ENCODE measurements at regions not wholly inside any gene's neighbourhood (a gene's known extent, or its start where the extent isn't known, plus 50 kb on each side); places are given as distances from the start of the nearest gene placed in this dataset.

GRCh38 chr2:239588451-239589269 lies 187.8 kb upstream of the HDAC4 start:
- DNase-seq (ENCODE audit: low read depth, low spot score): no peak
- in situ Hi-C loops (cut with HindIII; ENCODE audit: low pct_unique_long_range_greater_than_20kb, low sequenced_read_pairs): no loop called here

DNA sequence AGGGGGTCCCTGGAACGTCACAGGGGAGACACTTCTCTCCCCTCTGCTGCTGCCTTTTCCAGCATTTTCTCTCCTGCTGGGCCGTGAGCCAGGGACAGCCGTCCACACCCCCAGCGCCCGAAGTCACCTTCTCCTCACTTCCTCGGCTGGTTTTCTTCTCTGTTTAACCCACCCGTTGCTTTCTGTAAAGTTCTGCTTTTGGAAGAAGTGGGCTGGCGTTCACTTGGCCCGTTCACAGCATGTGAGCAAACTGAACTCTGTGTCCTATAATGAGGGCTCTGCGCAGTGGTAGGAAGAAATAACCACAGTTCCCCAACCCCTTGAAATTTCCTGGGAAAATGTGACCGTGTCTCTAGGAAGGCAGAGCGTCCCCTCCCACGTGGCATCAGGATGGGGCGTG lies 187.0 kb upstream of the HDAC4 start:
- no peak for DNase-seq (ENCODE audit: low read depth, low spot score)
- in situ Hi-C loops (cut with HindIII; ENCODE audit: low pct_unique_long_range_greater_than_20kb, low sequenced_read_pairs): no loop called here

GRCh38 chr2:239587311-239587731 lies 186.5 kb upstream of the HDAC4 start:
- in situ Hi-C loops (cut with HindIII; ENCODE audit: low pct_unique_long_range_greater_than_20kb, low sequenced_read_pairs): no loop called here
- no peak for DNase-seq (ENCODE audit: low read depth, low spot score)

DNA sequence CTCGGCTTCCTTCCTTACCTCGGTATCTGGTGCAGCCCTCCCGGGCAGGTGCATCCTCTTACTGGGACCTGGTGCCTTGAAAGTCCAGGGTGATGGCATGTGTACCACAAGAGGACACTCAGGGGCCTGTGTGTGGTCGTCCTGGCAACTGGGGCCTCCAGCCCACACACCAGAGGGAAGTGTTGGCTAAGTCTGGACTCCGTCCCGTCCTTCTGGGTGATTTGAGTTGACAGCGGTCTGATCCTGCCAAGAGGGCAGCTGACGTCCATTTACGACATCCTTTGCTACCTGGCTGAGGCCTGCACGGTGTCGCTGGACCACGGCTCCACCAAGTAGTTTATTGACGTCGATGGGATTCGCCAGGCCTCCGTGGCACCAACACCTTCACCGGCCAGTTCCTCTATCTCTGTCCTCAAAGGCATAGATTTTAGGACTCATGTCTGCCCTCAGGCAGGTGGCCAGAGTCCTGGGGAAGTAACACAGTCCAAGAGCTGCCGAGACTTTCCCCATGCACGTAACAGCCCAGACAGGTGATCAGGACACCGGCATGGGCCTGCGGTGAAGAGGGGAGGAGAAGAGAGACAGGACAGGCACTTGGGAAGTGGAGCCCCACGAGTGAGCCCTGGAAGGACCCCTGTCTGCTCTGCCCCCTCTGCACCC lies 186.0 kb upstream of the HDAC4 start:
- in situ Hi-C loops (cut with HindIII; ENCODE audit: low pct_unique_long_range_greater_than_20kb, low sequenced_read_pairs): no loop called here

GRCh38 chr2:239585422-239585821 lies 184.6 kb upstream of the HDAC4 start:
- DNase-seq (ENCODE audit: low read depth, low spot score): no peak
- in situ Hi-C loops (cut with HindIII; ENCODE audit: low pct_unique_long_range_greater_than_20kb, low sequenced_read_pairs): no loop called here

More for the DNA sequence above, 186.0 kb upstream of the HDAC4 start:
- DNase-seq (ENCODE audit: low read depth, low spot score): no peak

GRCh38 chr2:239584986-239585385 lies 184.2 kb upstream of the HDAC4 start:
- no peak for DNase-seq (ENCODE audit: low read depth, low spot score)
- in situ Hi-C loops (cut with HindIII; ENCODE audit: low pct_unique_long_range_greater_than_20kb, low sequenced_read_pairs): no loop called here

DNA sequence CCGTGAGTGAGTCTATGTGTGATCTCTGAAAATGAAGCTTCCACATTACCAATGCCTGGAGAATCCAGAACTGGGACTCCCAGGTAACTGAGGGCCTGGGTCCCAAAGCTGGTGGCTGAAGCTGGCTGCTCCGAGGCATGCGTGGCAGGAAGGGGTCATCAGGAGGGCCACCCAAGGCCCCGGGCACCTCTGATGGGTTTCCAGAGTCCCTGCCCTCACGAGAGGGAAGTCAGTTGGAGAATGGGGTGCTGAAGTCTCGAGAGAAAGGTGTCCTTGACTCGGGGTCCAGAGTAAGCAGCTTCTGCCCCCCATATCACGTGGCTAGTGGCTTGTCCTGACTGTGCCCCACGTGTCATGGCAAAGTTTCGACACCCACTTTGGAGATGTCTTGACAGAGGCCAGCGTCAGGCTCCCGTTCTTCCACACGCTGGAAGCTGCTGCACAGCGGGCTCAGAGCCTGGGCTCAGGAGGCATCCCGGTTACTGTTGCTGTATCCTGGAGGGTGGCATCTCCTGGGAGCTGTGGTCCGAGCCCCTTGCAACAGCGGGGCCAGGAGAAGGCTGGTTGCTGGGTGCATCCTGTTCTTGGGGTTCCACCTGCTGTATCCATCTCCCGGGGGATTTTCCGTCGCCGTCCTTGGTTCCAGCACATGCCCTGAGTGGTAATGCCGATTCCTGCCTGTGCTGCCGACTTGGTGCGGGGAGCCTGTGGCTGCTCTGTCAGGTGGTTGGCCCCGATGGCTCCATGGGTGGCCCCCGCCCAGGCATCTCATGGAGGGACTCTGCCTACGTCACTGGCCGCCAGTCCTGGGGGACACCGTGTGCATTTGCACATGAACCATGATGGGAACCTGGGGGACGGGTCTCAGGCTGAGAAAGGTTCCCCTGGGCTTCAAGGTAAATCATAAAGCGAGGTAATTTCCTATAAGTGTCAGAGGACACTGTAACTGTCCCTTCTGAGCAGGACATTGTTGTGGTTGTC lies 183.3 kb upstream of the HDAC4 start:
- in situ Hi-C loops (cut with HindIII; ENCODE audit: low pct_unique_long_range_greater_than_20kb, low sequenced_read_pairs): no loop called here
- DNase-seq (ENCODE audit: low read depth, low spot score): no peak

- no peak for DNase-seq (ENCODE audit: low read depth, low spot score)
- in situ Hi-C loops (cut with HindIII; ENCODE audit: low pct_unique_long_range_greater_than_20kb, low sequenced_read_pairs): no loop called here
Observed at GRCh38 chr2:239583171-239583878, 182.5 kb upstream of the HDAC4 start.

DNA sequence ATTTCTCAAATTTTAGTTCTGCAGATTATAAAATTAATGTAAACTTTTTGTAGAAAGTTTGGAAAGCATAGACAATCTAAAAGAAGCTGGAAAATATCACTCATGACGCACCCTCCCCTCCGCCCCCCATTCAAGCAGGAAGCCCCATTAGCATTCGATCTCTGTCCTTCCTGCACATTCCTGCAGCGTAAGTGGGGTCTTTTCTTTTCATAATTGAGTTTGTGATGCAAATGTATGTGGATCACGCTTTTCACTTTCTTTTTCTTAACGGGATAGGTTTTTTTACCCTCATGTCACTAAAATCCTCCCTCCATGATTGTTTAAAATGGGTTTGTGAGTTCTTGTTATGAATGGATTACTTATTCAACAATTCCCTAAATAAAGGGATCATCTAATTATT lies 181.7 kb upstream of the HDAC4 start:
- in situ Hi-C loops (cut with HindIII; ENCODE audit: low pct_unique_long_range_greater_than_20kb, low sequenced_read_pairs): no loop called here
- DNase-seq (ENCODE audit: low read depth, low spot score): no peak

GRCh38 chr2:239581352-239581901 lies 180.6 kb upstream of the HDAC4 start:
- in situ Hi-C loops (cut with HindIII; ENCODE audit: low pct_unique_long_range_greater_than_20kb, low sequenced_read_pairs): no loop called here
- no peak for DNase-seq (ENCODE audit: low read depth, low spot score)

DNA sequence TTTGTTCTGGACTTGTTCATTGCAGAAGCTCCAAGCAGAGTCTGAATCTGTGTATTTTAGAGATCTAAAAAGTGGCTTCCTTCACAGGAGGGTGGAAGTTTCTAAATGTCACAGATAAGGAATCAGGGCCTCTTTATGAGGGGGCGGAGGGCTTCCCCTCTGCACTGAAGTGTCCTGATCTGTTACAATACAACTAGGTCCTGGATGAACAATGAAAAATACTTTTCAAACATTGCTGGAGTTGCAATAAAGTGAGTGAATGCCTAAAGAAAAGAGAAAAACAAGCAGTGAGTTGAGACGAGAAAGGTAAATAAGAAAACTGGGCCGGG lies 179.3 kb upstream of the HDAC4 start:
- DNase-seq (ENCODE audit: low read depth, low spot score): no peak
- in situ Hi-C loops (cut with HindIII; ENCODE audit: low pct_unique_long_range_greater_than_20kb, low sequenced_read_pairs): no loop called here

GRCh38 chr2:239579524-239580198 lies 178.8 kb upstream of the HDAC4 start:
- in situ Hi-C loops (cut with HindIII; ENCODE audit: low pct_unique_long_range_greater_than_20kb, low sequenced_read_pairs): no loop called here
- no peak for DNase-seq (ENCODE audit: low read depth, low spot score)

DNA sequence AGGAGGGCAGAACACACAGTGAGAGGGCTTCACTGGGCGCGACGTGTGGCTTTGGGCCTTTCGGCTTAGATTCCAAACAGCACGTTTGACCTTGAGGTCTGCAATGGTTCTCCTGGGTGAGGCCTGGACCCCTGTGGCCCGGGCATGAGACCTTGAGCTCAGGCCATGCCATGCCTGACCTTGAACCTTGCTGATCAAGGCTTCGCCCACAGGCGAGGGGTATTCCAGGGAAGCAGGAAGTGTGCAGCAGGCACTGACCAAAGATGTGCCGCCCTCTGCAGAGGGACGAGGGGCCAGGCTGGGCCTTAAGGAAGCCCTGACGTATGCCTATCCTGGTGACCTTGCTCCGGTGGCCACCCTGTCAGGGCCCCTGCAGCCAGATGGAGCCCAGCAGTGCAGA lies 178.3 kb upstream of the HDAC4 start:
- in situ Hi-C loops (cut with HindIII; ENCODE audit: low pct_unique_long_range_greater_than_20kb, low sequenced_read_pairs): no loop called here

DNA sequence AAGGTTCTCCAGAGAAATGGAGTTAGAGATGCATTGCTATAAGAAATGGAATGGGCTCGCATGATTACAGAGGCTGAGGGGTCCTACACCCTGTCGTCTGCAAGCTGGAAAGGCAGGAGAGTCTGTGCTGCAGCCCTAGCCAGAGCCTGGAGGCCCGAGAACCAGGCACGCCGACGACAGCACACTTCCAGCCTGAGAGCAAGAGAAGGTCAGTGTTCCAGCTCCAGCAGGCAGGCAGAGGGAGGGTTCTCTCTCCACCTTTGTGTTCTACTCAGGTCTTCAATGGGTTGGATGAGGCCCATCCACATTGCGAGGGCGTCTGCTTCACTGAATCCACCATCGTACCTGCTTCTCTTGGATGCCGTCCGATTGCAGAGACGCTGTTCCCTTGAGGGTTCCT lies 177.6 kb upstream of the HDAC4 start:
- DNase-seq (ENCODE audit: low read depth, low spot score): no peak
- in situ Hi-C loops (cut with HindIII; ENCODE audit: low pct_unique_long_range_greater_than_20kb, low sequenced_read_pairs): no loop called here

More for the DNA sequence above, 178.3 kb upstream of the HDAC4 start:
- DNase-seq (ENCODE audit: low read depth, low spot score): no peak

DNA sequence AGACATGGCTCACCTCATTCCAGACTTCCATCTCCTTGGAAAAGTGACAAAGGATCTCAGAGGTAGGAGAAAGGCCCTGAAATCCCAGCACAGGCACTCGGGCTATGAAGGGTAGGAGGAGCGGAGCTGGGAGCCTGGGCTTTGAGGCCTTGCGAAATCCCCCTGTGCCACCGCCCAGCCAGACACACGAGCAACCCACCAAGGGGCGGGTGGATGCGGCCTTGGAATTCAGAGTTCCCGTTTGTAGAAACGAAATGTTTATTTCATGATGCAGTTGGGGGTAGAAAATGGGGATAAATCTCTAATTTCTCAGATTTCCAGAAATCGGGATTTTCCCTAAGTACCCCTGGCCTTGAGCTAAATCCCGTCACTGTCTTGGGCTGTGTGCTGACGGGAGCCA lies 177.1 kb upstream of the HDAC4 start:
- in situ Hi-C loops (cut with HindIII; ENCODE audit: low pct_unique_long_range_greater_than_20kb, low sequenced_read_pairs): no loop called here
- DNase-seq (ENCODE audit: low read depth, low spot score): no peak

- in situ Hi-C loops (cut with HindIII; ENCODE audit: low pct_unique_long_range_greater_than_20kb, low sequenced_read_pairs): no loop called here
- DNase-seq (ENCODE audit: low read depth, low spot score): no peak
Observed at GRCh38 chr2:239576784-239577685, 176.2 kb upstream of the HDAC4 start.

Data from SK-MEL-5 (cell line).